Hepatocyte (in vitro differentiated cells): ENCODE measurements at regions not wholly inside any gene's neighbourhood (a gene's known extent, or its start where the extent isn't known, plus 50 kb on each side); places are given as distances from the start of the nearest gene placed in this dataset.
A peak's percentile ranks its signal among the peaks of the same experiment; 100 is the strongest.

ENCODE experiments used
- DNase-seq: peaks from one replicate; pipeline ENCODE4 v3.0.0-alpha.2; 2016; ENCODE audit warnings: low spot score
- H2AFZ ChIP-seq: fragments of 200-600 bp; sonication (generic); 2 replicates; pipeline ENCODE4 v1.6.0; 2016; ENCODE audit warnings: antibody characterized with exemption, mild to moderate bottlenecking
- H3K27ac ChIP-seq: fragments of 200-600 bp; sonication (generic); 2 replicates; pipeline ENCODE4 v1.5.1; 2016; ENCODE audit warnings: mild to moderate bottlenecking
- H3K27me3 ChIP-seq: fragments of 200-600 bp; sonication (generic); 2 replicates; pipeline ENCODE4 v1.6.1; 2016
- H3K36me3 ChIP-seq: fragments of 200-600 bp; sonication (generic); replicated peaks from 2 replicates; pipeline ENCODE4 v1.5.1; 2016; ENCODE audit warnings: low read depth; ENCODE audit not compliant: insufficient read depth
- H3K4me1 ChIP-seq: fragments of 200-600 bp; sonication (generic); 2 replicates; pipeline ENCODE4 v1.5.1; 2016; ENCODE audit warnings: mild to moderate bottlenecking, moderate library complexity; ENCODE audit not compliant: insufficient read depth
- H3K4me2 ChIP-seq: fragments of 200-600 bp; sonication (generic); 2 replicates; pipeline ENCODE4 v1.6.0; 2016
- H3K4me3 ChIP-seq: fragments of 200-600 bp; sonication (generic); 2 replicates; pipeline ENCODE4 v1.5.1; 2016; ENCODE audit warnings: mild to moderate bottlenecking
- H3K79me2 ChIP-seq: fragments of 200-600 bp; sonication (generic); 2 replicates; pipeline ENCODE4 v1.6.0; 2017; ENCODE audit warnings: mild to moderate bottlenecking
- H3K9me2 ChIP-seq: fragments of 200-600 bp; sonication (generic); replicated peaks from 2 replicates; pipeline ENCODE4 v1.6.0; 2017; ENCODE audit warnings: mild to moderate bottlenecking; ENCODE audit not compliant: insufficient read depth
- H3K9me3 ChIP-seq: fragments of 200-600 bp; sonication (generic); 2 replicates; pipeline ENCODE4 v1.5.1; 2016; ENCODE audit warnings: low read depth, mild to moderate bottlenecking
- H4K20me1 ChIP-seq: fragments of 200-600 bp; sonication (generic); 2 replicates; pipeline ENCODE4 v1.6.0; 2016; ENCODE audit warnings: mild to moderate bottlenecking; ENCODE audit not compliant: insufficient read depth, poor library complexity, severe bottlenecking
- CTCF ChIP-seq: fragments of 200-600 bp; sonication (generic); IDR thresholded peaks from 2 replicates; pipeline ENCODE4 v1.5.1; 2016; ENCODE audit warnings: antibody characterized with exemption, mild to moderate bottlenecking; ENCODE audit not compliant: poor library complexity
- EZH2 ChIP-seq: fragments of 200-600 bp; sonication (generic); IDR thresholded peaks from 2 replicates; pipeline ENCODE4 v1.6.1; 2016; ENCODE audit warnings: antibody characterized with exemption, mild to moderate bottlenecking, borderline replicate concordance
- EZH2phosphoT487 ChIP-seq: fragments of 200-600 bp; sonication (generic); IDR thresholded peaks from one replicate; pipeline ENCODE4 v1.6.1; 2018; ENCODE audit warnings: antibody characterized with exemption, mild to moderate bottlenecking, low read depth, moderate library complexity; ENCODE audit not compliant: unreplicated experiment, severe bottlenecking
- WGBS: methylation state at CpG from one replicate; pipeline ENCODE4 v1.1.6; 2016; ENCODE audit warnings: low lambda C conversion rate; ENCODE audit errors: missing lambda C conversion rate; 5-methylcytosine and 5-hydroxymethylcytosine counted together

GRCh38 chr21:15559660-15560059, 170.1 kb upstream of the USP25 start:
- Histone ChIP-seq H3K27me3 (no peaks in the 10 kb centered on the region), H3K9me2 (no peaks in the 10 kb centered on the region), H2AFZ (no peak overlapping the region), H4K20me1 (no peaks in the 10 kb centered on the region), H3K9me3 (no peaks in the 10 kb centered on the region), H3K4me3 (no peak overlapping the region), H3K4me2 (no peak overlapping the region), H3K79me2 (no peaks in the 10 kb centered on the region), H3K36me3 (no peaks in the 10 kb centered on the region), H3K4me1 (peaks cover 5% of the 10 kb centered on the region), H3K27ac (no peak overlapping the region)
- DNase-seq = no peak
- TF ChIP-seq EZH2phosphoT487 = no peak
- no peak for TF ChIP-seq CTCF
- no peak for TF ChIP-seq EZH2
- 95% methylated on average over 2 of the region's 2 CpGs for WGBS

- Histone ChIP-seq H3K4me2 (no peak overlapping the region), H3K79me2 (no peaks in the 10 kb centered on the region), H4K20me1 (no peaks in the 10 kb centered on the region), H3K4me1 (peaks cover 7% of the 10 kb centered on the region), H3K27me3 (no peaks in the 10 kb centered on the region), H3K27ac (no peak overlapping the region), H3K9me2 (no peaks in the 10 kb centered on the region), H3K9me3 (no peaks in the 10 kb centered on the region), H3K36me3 (no peaks in the 10 kb centered on the region), H2AFZ (no peak overlapping the region), H3K4me3 (no peak overlapping the region)
- DNase-seq = no peak
- WGBS = 93% methylated on average over 6 of the region's 6 CpGs
- no peak for TF ChIP-seq EZH2phosphoT487
- no peak for TF ChIP-seq EZH2
- no peak for TF ChIP-seq CTCF
These were observed 169.3 kb upstream of the USP25 start for GRCh38 chr21:15560383-15561056.

GRCh38 chr21:15562748-15563147, 167.0 kb upstream of the USP25 start:
- H3K27me3 ChIP-seq = no peaks in the 10 kb centered on the region
- no peaks in the 10 kb centered on the region for H3K79me2 ChIP-seq
- H4K20me1 ChIP-seq = no peaks in the 10 kb centered on the region
- TF ChIP-seq CTCF (no peak), EZH2phosphoT487 (no peak)
- no peaks in the 10 kb centered on the region for H3K9me2 ChIP-seq
- H3K4me3 ChIP-seq = no peak overlapping the region
- H3K4me1 ChIP-seq = peaks cover 7% of the 10 kb centered on the region
- no peak overlapping the region for H2AFZ ChIP-seq
- no peak overlapping the region for H3K4me2 ChIP-seq
- no peak overlapping the region for H3K27ac ChIP-seq
- DNase-seq = no peak
- no peaks in the 10 kb centered on the region for H3K9me3 ChIP-seq
- H3K36me3 ChIP-seq = no peaks in the 10 kb centered on the region

- Histone ChIP-seq H2AFZ (peak overlapping the region; percentile 12), H3K4me2 (peak overlapping the region; percentile 17), H3K27ac (peak overlapping the region; percentile 55), H3K36me3 (no peaks in the 10 kb centered on the region), H3K27me3 (no peaks in the 10 kb centered on the region), H4K20me1 (no peaks in the 10 kb centered on the region), H3K4me1 (peaks cover 7% of the 10 kb centered on the region), H3K9me3 (no peaks in the 10 kb centered on the region), H3K79me2 (no peaks in the 10 kb centered on the region), H3K4me3 (no peak overlapping the region), H3K9me2 (no peaks in the 10 kb centered on the region)
- no peak for TF ChIP-seq EZH2
- no peak for TF ChIP-seq EZH2phosphoT487
- TF ChIP-seq CTCF = no peak
- DNase-seq = peak; percentile 59
- WGBS = 33% methylated on average over 4 of the region's 4 CpGs
These were observed 164.9 kb upstream of the USP25 start for GRCh38 chr21:15564907-15565306.
